ENCODE measurements at regions not wholly inside any gene's neighbourhood (a gene's known extent, or its start where the extent isn't known, plus 50 kb on each side); places are given as distances from the start of the nearest gene placed in this dataset.

- POLR2A ChIA-PET = no interaction called here
- intact Hi-C loops (cut with micrococcal nuclease) = no loop called here
Measured at GRCh38 chr5:68499987-68500386, 284.4 kb downstream of the PIK3R1 start.

More at GRCh38 chr5:68499987-68500386, 284.4 kb downstream of the PIK3R1 start:
- Histone ChIP-seq H3K4me1 (ENCODE audit: control insufficient read depth in 1 of 2, insufficient read depth in 2 of 2, low read length in 2 of 2) (no peaks in the 10 kb centered on the region), H3K9me2 (ENCODE audit: insufficient read depth) (no peaks in the 10 kb centered on the region), H3K27me3 (ENCODE audit: insufficient read depth, low read length) (no peaks in the 10 kb centered on the region), H2AFZ (ENCODE audit: low read depth, low read length, poor library complexity, severe bottlenecking) (no peak overlapping the region), H4K20me1 (ENCODE audit: insufficient read depth) (no peaks in the 10 kb centered on the region), H3K36me3 (ENCODE audit: control insufficient read depth in 1 of 2, insufficient read depth in 2 of 2, low read length in 2 of 2) (no peaks in the 10 kb centered on the region), H3K27ac (ENCODE audit: low read depth, low read length) (no peak overlapping the region), H3K9ac (ENCODE audit: low read length) (no peak overlapping the region), H3K79me2 (ENCODE audit: insufficient read depth, low read length) (no peaks in the 10 kb centered on the region), H3K9me3 (ENCODE audit: control insufficient read depth in 1 of 2, insufficient read depth in 1 of 2, low read depth in 1 of 2, low read length in 2 of 2) (peaks cover 3 to 4% of the 10 kb centered on the region in 2 experiments; a peak in 1 of 4 replicates), H3K4me2 (ENCODE audit: low read length) (no peak overlapping the region), H3K4me3 (replicated peaks in 1 of 2; ENCODE audit: low read depth in 1 of 2, low read length in 2 of 2) (no peak overlapping the region)
- no peak for TF ChIP-seq CEBPB (IDR thresholded peaks at IDR 0.05; ENCODE audit: low read depth)
- no peak for TF ChIP-seq EZH2phosphoT487 (IDR thresholded peaks at IDR 0.05; ENCODE audit: borderline replicate concordance)
- no peak for TF ChIP-seq POLR2AphosphoS5 (IDR thresholded peaks at IDR 0.05; ENCODE audit: low read depth, low read length)
- no peak for TF ChIP-seq ATF3 (IDR thresholded peaks at IDR 0.05)
- TF ChIP-seq YY1 (IDR thresholded peaks at IDR 0.05; ENCODE audit: extremely low read depth, insufficient replicate concordance, low read depth, low read length) = no peak
- no peak for TF ChIP-seq EZH2 (IDR thresholded peaks at IDR 0.05)
- TF ChIP-seq CTCF (IDR thresholded peaks at IDR 0.05 in 2 of 3, conservative IDR thresholded peaks at IDR 0.05 in 1 of 3; ENCODE audit: borderline replicate concordance in 1 of 3, insufficient read depth in 1 of 3, low read depth in 2 of 3, low read length in 2 of 3) = no peak
- TF ChIP-seq ELF1 (IDR thresholded peaks at IDR 0.05; ENCODE audit: borderline replicate concordance, low read depth) = no peak
- no peak for TF ChIP-seq TCF7L2 (IDR thresholded peaks at IDR 0.05; ENCODE audit: borderline replicate concordance, extremely low read depth, insufficient read depth, insufficient read length)
- TF ChIP-seq ZNF274 (IDR thresholded peaks at IDR 0.05; ENCODE audit: low read depth, low read length) = no peak
- no peak for TF ChIP-seq SIN3A (IDR thresholded peaks at IDR 0.05; ENCODE audit: low read depth)
- no peak for TF ChIP-seq ZFX (IDR thresholded peaks at IDR 0.05)
- no peak for TF ChIP-seq FOSL1 (IDR thresholded peaks at IDR 0.05; ENCODE audit: low read depth)
- no peak for TF ChIP-seq JUND (IDR thresholded peaks at IDR 0.05)
- no peak for TF ChIP-seq MAX (IDR thresholded peaks at IDR 0.05)
- no peak for TF ChIP-seq POLR2A (IDR thresholded peaks at IDR 0.05; ENCODE audit: borderline replicate concordance, extremely low read depth, insufficient read depth, insufficient read length)
- TF ChIP-seq SP1 (IDR thresholded peaks at IDR 0.05; ENCODE audit: low read depth) = no peak
- TF ChIP-seq REST (IDR thresholded peaks at IDR 0.05; ENCODE audit: low read depth) = no peak
- ChIA-PET CTCF (no interaction called here), RAD21 (ENCODE audit: low non-redundant PET in 1 of 2, low total read pairs in 2 of 2, uncharacterized antibody in 2 of 2, unreplicated experiment in 2 of 2) (no interaction called here)
- DNase-seq (ENCODE audit: low read depth, low spot score) = no peak
- BruUV-seq (replicated peaks) = no TSS peak
- no peak for ATAC-seq

Data from HCT116 (cell line).